Urothelium cell line (cell line): ENCODE measurements at regions not wholly inside any gene's neighbourhood (a gene's known extent, or its start where the extent isn't known, plus 50 kb on each side); places are given as distances from the start of the nearest gene placed in this dataset.
A peak's percentile ranks its signal among the peaks of the same experiment; 100 is the strongest.

ENCODE experiments used
- DNase-seq: peaks from one replicate; pipeline ENCODE4 v3.0.0; 2011; ENCODE audit warnings: low spot score, mixed read lengths
- FAIRE-seq: peaks from 2 replicates; lab custom pipeline; 2011; peaks lifted over from hg19 to GRCh38; lab: Jason Lieb, UNC

GRCh38 chr2:191598296-191598695 lies 79.6 kb upstream of the NABP1 start:
- DNase-seq (no peak), FAIRE-seq (no peak)

GRCh38 chr2:191601060-191601459 lies 76.9 kb upstream of the NABP1 start:
- FAIRE-seq, result no peak
- DNase-seq, result no peak

- FAIRE-seq (no peak), DNase-seq (no peak)
Observed at GRCh38 chr2:191604154-191604553, 73.8 kb upstream of the NABP1 start.

GRCh38 chr2:191607096-191607495 lies 70.8 kb upstream of the NABP1 start:
- no peak for FAIRE-seq

GRCh38 chr2:191610756-191611155 lies 67.2 kb upstream of the NABP1 start:
- DNase-seq (no peak), FAIRE-seq (no peak)

More at GRCh38 chr2:191607096-191607495, 70.8 kb upstream of the NABP1 start:
- no peak for DNase-seq

DNA sequence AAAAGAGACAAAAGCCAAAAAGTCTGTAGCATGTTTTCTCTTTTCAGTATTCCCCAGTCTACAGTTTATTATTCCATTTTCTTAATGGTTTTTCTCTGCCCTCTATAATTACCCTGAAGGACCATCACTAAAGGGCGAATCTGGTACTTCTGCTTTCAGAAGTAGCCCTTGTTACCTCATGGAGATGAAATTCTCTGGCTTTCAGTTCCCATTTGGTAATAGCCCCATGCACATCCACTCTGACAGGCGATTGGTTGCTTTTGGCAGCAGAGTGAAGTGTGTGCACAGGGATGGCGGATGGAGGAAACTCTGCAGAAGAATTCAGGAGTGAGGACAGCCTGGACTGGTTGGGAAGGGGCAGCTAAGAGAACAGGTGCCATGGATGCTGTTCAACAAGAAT lies 66.3 kb upstream of the NABP1 start:
- DNase-seq (no peak), FAIRE-seq (no peak)

GRCh38 chr2:191612496-191612895 lies 65.4 kb upstream of the NABP1 start:
- FAIRE-seq (no peak), DNase-seq (peak; percentile 62)

GRCh38 chr2:191614759-191615158 lies 63.2 kb upstream of the NABP1 start:
- DNase-seq (no peak), FAIRE-seq (no peak)

DNA sequence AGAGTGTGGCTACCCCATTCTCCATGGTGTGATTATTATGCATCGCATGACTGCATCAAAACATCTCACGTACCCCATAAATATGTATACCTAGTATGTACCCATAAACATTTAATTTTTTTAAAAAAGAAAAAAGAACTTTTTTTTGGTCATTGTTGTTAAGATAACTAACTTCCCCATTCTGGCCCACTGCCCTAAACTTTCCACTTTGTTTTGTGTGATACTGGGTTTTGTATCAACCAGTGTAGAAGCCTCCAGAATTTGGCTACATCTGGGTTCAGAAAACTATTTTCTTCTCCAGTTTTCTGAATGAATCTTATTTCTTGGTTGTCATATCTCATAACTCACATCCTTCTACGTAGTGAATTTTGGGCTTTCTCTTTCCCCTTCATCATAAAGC lies 62.3 kb upstream of the NABP1 start:
- DNase-seq (no peak), FAIRE-seq (no peak)

- FAIRE-seq, result no peak
- no peak for DNase-seq
Observed at GRCh38 chr2:191617575-191617974, 60.4 kb upstream of the NABP1 start.

DNA sequence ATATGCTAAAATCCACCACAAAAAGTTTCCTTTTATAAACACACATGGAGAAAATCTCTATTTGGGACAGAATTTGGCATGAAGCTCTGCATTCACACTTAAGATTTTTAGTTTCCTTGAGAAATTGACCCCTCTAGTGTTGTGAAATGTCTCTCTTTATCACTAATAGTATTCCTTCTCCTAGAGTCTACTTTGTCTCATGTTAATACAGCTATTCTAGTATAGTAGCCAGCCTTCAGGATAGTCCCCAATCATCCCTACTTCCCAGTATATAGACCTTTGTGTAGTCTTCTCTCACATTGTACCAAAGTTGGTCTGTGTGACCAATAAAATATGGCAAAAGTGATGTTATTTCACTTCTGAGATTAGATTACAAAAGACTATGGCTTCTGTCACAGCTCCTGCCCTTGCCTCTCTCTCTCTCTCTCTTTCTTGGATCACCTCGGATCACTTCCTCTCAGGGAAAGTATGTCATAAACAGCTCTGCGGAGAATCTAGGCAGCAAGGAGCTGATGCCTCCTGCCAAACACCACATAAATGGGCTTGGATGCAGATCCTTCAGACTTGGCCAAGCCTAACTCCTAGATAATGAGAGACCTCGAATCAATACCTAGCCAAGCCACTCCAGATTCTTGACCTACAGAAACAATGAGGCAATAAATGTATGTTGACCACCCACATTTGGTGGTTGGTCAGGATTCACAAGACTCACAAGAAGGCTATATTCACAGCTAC lies 59.7 kb upstream of the NABP1 start:
- FAIRE-seq, result no peak
- DNase-seq, result no peak

DNA sequence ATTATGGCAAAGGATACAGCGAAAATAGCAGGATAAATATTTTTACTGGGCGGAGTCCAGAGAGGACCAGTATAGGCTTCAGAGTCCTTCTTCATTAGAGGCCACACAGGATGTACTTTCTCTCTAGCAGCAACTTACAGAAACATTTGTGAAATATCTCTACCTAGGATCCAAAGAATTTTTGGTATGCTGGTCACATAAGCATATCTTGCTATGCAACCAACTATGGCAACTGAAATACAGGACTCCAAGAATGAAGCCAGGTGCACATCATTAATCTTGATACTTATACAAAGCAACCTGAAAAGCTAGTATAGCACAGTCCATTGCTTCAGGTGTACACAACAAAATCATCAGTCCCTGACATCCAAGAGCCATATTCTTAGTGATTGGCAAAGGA lies 59.1 kb upstream of the NABP1 start:
- DNase-seq (no peak), FAIRE-seq (no peak)

- FAIRE-seq (no peak), DNase-seq (no peak)
Observed at GRCh38 chr2:191620144-191620543, 57.8 kb upstream of the NABP1 start.

DNA sequence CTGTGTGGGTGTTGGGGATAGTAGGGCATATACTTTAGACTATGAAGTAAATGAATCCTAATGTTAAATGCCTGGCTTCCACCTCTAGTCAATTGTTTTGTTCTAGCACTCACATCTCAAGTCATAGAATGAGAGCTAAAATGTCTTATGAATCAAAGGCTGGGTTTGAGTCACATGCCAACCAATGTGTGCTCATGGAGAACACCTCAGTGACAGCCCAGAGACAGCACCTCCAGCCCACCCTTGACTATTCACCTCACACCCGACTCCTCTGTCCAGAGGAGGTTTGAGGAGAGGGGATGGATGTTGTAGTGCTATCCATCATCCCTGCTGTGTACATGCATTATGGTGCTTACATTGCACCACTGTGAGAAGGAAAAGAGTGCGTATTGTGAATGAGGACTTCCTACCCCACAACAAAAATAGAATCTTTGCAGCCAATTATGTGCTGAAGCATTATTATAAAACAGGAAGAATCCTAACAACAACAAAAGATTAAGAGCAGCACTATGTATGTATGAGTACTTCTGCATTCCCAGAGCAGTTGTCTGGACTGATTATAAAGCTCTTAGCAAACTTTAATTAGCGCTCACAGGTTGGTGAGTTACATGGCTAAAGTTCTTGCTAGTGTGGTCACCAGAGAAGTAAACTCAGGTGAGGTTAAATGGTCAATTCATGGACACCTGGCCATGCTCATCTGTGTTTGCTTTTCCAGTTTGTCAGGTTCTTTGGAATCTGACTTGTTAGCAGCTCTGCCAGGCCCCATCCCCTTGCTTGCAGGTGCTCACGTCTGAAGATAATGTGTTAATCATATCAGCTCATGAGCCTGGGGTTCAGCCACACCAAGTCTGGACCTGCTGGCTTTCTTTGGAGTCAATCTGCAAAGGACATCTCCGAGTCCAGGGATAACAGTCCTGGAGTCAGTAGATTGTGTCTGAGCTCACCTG lies 55.3 kb upstream of the NABP1 start:
- peak; percentile 67 for FAIRE-seq
- no peak for DNase-seq

DNA sequence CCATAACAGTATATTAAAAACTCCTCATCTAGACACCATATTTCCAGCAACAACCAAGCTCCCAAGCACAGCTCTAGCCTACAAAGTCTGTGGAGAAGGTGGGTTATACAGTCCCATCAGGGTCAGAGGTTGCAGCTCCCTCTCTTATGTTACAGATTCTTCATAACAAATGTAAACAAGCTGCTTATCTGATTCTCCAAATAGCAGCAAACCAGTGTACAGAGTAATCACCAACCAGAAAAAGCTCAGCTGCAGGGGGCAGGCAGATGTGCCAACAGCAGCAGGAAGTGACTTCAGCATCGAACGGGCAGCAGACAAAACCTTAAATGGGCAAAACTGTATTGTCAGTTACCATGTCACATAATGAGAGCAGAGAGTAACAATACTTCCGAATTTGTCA lies 52.9 kb upstream of the NABP1 start:
- FAIRE-seq (no peak), DNase-seq (no peak)

- FAIRE-seq (no peak), DNase-seq (no peak)
Observed at GRCh38 chr2:191625446-191625845, 52.5 kb upstream of the NABP1 start.

- FAIRE-seq, result no peak
- DNase-seq, result no peak
Observed at GRCh38 chr2:191626497-191627151, 51.3 kb upstream of the NABP1 start.

DNA sequence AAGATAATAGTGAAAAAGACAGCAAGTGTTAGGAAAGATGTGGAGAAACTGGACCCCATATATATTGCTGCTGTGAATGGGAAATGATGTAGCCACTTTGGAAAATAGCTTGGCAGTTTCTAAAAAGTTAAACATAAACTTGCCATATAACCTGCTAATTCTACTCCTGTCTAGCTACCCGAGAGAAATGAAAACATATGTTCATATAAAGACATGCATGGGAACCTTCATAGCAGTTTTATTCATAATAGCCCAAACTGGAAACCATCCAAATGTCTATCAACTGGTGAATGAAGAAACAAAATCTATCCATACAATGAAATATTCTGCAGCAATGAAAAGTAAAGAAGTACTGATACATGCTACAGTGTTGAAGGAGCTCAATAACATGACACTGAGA lies 50.4 kb upstream of the NABP1 start:
- FAIRE-seq, result no peak
- no peak for DNase-seq
